Nephron progenitor cell (in vitro differentiated cells): ENCODE measurements at regions not wholly inside any gene's neighbourhood (a gene's known extent, or its start where the extent isn't known, plus 50 kb on each side); places are given as distances from the start of the nearest gene placed in this dataset.

Experiments
- DNase-seq: peaks from one replicate; pipeline ENCODE4 v3.0.0; 2021
- H3K27ac Mint-ChIP-seq: 2 replicates; pipeline ENCODE4 v1.8.0; 2021; ENCODE audit warnings: mild to moderate bottlenecking, moderate library complexity, mixed read lengths
- H3K27me3 Mint-ChIP-seq: 2 replicates; pipeline ENCODE4 v1.8.0; 2021; ENCODE audit warnings: mild to moderate bottlenecking, low read depth, mixed read lengths; ENCODE audit not compliant: poor library complexity
- H3K36me3 Mint-ChIP-seq: 2 replicates; pipeline ENCODE4 v1.8.0; 2021; ENCODE audit warnings: low read depth, mixed read lengths
- H3K4me1 Mint-ChIP-seq: 2 replicates; pipeline ENCODE4 v1.8.0; 2021; ENCODE audit warnings: mixed read lengths
- H3K4me3 Mint-ChIP-seq: 2 replicates; pipeline ENCODE4 v1.8.0; 2021; ENCODE audit warnings: mild to moderate bottlenecking, moderate library complexity, mixed read lengths
- H3K9me3 Mint-ChIP-seq: 2 replicates; pipeline ENCODE4 v1.8.0; 2021; ENCODE audit warnings: mild to moderate bottlenecking, moderate library complexity, mixed read lengths
- TF ChIP-seq, protein P1 (sequence below): fragments of 200-600 bp; sonication (generic); IDR thresholded peaks from 2 replicates; pipeline ENCODE4 v1.5.0; 2021; ENCODE audit warnings: antibody characterized with exemption

DNA sequence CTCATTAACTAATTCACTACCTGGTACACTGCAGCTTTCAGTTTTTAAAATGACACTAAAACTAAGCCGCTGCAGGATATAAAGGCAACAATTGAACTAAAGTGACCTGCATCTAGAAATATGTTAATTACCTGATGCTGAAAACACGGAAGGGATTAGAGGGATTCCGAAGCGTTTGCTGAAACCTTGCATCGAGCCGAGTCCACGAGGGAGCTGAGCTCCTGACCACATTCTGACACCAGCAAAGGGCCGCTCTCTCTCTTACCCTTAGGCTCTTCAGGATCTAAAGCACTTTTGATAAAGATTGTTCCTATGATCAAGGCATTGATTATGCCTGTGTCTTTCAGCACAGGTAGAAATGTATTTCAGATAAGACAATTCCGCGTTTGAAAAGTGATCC lies 59.5 kb upstream of the CDKN3 start:
- DNase-seq, result no peak
- Mint-ChIP-seq H3K4me3 (no peak overlapping the region), H3K36me3 (peaks cover 9% of the 10 kb centered on the region), H3K4me1 (peaks cover 74% of the 10 kb centered on the region), H3K9me3 (peaks cover 8% of the 10 kb centered on the region), H3K27me3 (no peaks in the 10 kb centered on the region), H3K27ac (no peak overlapping the region)
- TF ChIP-seq, protein P1, sequence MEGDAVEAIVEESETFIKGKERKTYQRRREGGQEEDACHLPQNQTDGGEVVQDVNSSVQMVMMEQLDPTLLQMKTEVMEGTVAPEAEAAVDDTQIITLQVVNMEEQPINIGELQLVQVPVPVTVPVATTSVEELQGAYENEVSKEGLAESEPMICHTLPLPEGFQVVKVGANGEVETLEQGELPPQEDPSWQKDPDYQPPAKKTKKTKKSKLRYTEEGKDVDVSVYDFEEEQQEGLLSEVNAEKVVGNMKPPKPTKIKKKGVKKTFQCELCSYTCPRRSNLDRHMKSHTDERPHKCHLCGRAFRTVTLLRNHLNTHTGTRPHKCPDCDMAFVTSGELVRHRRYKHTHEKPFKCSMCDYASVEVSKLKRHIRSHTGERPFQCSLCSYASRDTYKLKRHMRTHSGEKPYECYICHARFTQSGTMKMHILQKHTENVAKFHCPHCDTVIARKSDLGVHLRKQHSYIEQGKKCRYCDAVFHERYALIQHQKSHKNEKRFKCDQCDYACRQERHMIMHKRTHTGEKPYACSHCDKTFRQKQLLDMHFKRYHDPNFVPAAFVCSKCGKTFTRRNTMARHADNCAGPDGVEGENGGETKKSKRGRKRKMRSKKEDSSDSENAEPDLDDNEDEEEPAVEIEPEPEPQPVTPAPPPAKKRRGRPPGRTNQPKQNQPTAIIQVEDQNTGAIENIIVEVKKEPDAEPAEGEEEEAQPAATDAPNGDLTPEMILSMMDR, result no peak

DNA sequence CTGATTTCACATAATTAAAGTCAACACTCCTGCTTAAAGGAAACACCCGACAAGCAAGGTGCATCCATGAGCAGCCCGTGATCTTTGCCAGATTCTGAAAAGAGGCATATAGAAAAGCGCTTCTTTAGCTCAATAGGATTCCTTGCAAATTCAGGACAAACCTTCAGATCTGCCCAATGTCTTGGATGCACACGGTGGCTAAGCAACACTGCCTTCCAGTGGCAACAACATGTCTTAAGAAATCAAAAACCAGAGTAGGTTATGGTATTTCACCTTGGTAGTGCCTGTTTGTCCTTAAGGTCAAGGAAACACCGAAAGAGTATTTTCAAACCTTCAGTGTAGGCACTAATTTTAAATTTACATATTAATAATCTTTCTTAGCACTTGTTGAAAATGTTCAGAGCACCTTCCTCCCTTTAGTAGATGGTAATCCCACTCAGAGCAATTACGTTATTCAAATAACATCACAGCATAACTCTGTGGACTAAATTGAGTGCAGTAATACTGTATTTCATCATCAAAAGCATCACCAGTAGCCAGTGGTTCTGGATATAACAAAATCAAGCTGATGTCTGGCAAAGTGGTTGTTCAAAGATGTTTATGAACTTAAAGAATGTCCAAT lies 58.0 kb upstream of the CDKN3 start:
- Mint-ChIP-seq H3K36me3 (peaks cover 9% of the 10 kb centered on the region), H3K27ac (no peak overlapping the region), H3K4me1 (peaks cover 74% of the 10 kb centered on the region), H3K9me3 (peaks cover 8% of the 10 kb centered on the region), H3K27me3 (no peaks in the 10 kb centered on the region), H3K4me3 (no peak overlapping the region)
- TF ChIP-seq, protein P1, result peak; percentile 53
- no peak for DNase-seq

DNA sequence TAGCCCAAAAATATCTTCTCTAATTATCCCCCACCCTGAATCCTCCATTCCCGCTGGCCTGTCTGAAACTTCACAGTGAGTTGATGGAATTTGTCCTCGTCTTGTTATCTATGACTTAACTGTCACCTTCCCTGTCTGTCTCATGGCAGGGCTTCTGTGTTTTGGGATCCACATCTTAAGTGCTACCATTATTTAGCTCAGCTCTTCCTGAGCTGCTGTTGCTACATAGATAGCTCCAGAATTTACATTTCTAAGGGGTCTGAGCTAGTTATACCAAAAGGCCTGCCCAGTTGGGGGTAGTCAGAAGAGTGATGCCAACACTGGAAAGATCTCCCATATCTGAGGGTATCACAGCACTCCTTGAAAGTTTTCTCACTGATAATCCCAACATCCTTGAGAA lies 57.0 kb upstream of the CDKN3 start:
- Mint-ChIP-seq H3K9me3 (peaks cover 8% of the 10 kb centered on the region), H3K4me1 (peaks cover 78% of the 10 kb centered on the region), H3K27ac (peak overlapping the region; percentile 20), H3K27me3 (no peaks in the 10 kb centered on the region), H3K4me3 (no peak overlapping the region), H3K36me3 (peaks cover 9% of the 10 kb centered on the region)
- DNase-seq, result no peak
- TF ChIP-seq, protein P1, result no peak

DNA sequence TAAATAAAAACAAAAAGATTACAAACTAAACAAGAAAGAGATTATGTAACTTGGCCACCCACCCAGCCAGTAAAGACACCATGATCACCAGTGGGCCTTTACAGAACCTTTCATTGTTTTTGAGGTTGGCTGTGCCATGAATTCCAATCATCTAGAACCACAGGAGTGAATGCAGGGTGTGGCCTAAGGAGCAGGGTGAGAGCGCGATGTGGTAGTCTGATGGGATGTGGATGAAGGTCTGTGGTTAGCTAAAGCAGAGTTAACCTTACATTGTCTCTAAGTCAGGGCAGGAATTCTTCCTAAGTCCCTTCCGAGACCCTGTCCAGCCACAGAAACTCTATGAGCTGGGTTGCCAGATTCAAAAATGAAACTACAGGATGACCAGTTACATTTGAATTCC lies 54.0 kb upstream of the CDKN3 start:
- no peaks in the 10 kb centered on the region for H3K27me3 Mint-ChIP-seq
- no peak for DNase-seq
- no peak overlapping the region for H3K4me3 Mint-ChIP-seq
- no peaks in the 10 kb centered on the region for H3K36me3 Mint-ChIP-seq
- TF ChIP-seq, protein P1, result no peak
- H3K9me3 Mint-ChIP-seq, result peaks cover 4% of the 10 kb centered on the region
- H3K27ac Mint-ChIP-seq, result peak overlapping the region; percentile 96
- peaks cover 91% of the 10 kb centered on the region for H3K4me1 Mint-ChIP-seq

DNA sequence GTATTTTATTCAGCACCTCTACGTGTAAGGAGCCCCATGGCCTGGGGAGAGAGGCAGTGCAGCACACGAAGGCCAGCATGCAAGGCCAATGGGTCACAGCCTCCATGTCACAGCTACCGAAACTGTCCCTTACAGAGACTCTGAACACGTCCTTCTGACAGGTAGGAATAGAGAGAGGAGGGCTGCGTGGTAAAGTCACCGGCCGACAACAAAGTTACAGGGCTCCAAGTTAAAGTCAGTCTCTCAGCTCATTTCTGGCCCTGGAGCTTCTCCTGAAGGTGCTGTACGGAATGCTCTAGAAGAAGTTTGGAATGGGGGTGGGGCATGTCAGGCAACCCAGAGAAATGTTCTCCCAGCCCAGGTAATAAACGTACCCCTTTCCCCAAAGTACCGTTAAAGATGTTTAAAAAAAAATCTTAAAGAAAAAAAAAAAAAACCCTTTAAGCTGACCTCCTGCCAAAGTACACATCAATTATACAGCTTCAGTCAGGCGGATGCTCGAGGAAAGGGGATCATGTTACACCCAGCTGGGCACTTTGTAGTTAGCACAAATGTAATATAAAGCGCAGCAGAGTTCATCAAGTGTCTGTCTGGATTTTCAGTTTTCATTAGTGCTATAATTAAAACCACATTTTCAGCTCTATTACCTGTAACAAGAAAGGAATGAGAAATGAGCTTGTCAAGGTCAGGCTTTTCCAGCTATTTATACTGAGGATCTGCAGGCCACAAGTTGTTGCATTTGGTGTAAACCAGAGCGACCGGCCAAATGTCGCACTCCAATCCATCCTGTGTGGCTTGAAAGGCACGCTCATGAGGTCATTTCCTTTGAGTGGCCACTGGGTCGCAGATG lies 53.3 kb upstream of the CDKN3 start:
- Mint-ChIP-seq H3K27ac (peak overlapping the region; percentile 99), H3K9me3 (peaks cover 4% of the 10 kb centered on the region), H3K27me3 (no peaks in the 10 kb centered on the region), H3K36me3 (no peaks in the 10 kb centered on the region), H3K4me1 (peaks cover 91% of the 10 kb centered on the region), H3K4me3 (peak overlapping the region; percentile 48)
- peak; percentile 55 for DNase-seq
- TF ChIP-seq, protein P1, result no peak
